NCI-H2107 treated with DMSO at 0.1 percent for 48 hours (cell line): ENCODE measurements at regions not wholly inside any gene's neighbourhood (a gene's known extent, or its start where the extent isn't known, plus 50 kb on each side); places are given as distances from the start of the nearest gene placed in this dataset.

ENCODE experiments used
- DNase-seq: peaks from one replicate; lab custom pipeline; 2025; ENCODE audit not compliant: unreplicated experiment; lab: John Stamatoyannopoulos, UW

- DNase-seq: no peak
These were observed 456.9 kb downstream of the TAF11L14 start for GRCh38 chr5:18091142-18091541.

GRCh38 chr5:18091758-18092157 is 457.5 kb downstream of the TAF11L14 start:
- DNase-seq: no peak

- no peak for DNase-seq
These were observed 460.8 kb downstream of the TAF11L14 start for GRCh38 chr5:18095061-18095460.

- no peak for DNase-seq
These were observed 463.6 kb downstream of the TAF11L14 start for GRCh38 chr5:18097817-18098216.

GRCh38 chr5:18098691-18099090 is 464.4 kb downstream of the TAF11L14 start:
- DNase-seq: no peak

- no peak for DNase-seq
These were observed 465.0 kb downstream of the TAF11L14 start for GRCh38 chr5:18099261-18099660.

- DNase-seq: no peak
These were observed 467.3 kb downstream of the TAF11L14 start for GRCh38 chr5:18101532-18101931.

GRCh38 chr5:18102733-18103132 is 468.5 kb downstream of the TAF11L14 start:
- no peak for DNase-seq

- DNase-seq: no peak
These were observed 471.2 kb downstream of the TAF11L14 start for GRCh38 chr5:18105449-18105848.

GRCh38 chr5:18111906-18112465 is 477.7 kb downstream of the TAF11L14 start:
- no peak for DNase-seq

GRCh38 chr5:18113721-18114120 is 479.5 kb downstream of the TAF11L14 start:
- DNase-seq: no peak

- DNase-seq: no peak
These were observed 480.0 kb downstream of the TAF11L14 start for GRCh38 chr5:18114151-18114757.

GRCh38 chr5:18117968-18118367 is 483.7 kb downstream of the TAF11L14 start:
- DNase-seq: no peak

GRCh38 chr5:18119156-18119785 is 485.0 kb downstream of the TAF11L14 start:
- DNase-seq: no peak

GRCh38 chr5:18141222-18141621 is 507.0 kb downstream of the TAF11L14 start:
- DNase-seq: no peak

- no peak for DNase-seq
These were observed 508.6 kb downstream of the TAF11L14 start for GRCh38 chr5:18142831-18143230.

GRCh38 chr5:18152671-18153070 is 518.4 kb downstream of the TAF11L14 start:
- no peak for DNase-seq

GRCh38 chr5:18158166-18158565 is 523.9 kb downstream of the TAF11L14 start:
- DNase-seq: no peak

GRCh38 chr5:18159331-18159730 is 525.1 kb downstream of the TAF11L14 start:
- no peak for DNase-seq

GRCh38 chr5:18171684-18172083 is 537.4 kb downstream of the TAF11L14 start:
- no peak for DNase-seq

- no peak for DNase-seq
These were observed 545.3 kb downstream of the TAF11L14 start for GRCh38 chr5:18179579-18179978.

GRCh38 chr5:18181575-18181974 is 547.3 kb downstream of the TAF11L14 start:
- DNase-seq: no peak

GRCh38 chr5:18195910-18196309 is 561.6 kb downstream of the TAF11L14 start:
- DNase-seq: no peak
